ENCODE measurements at regions not wholly inside any gene's neighbourhood (a gene's known extent, or its start where the extent isn't known, plus 50 kb on each side); places are given as distances from the start of the nearest gene placed in this dataset.
"Not testable (repeated sequence)": the region's sequence is repeated elsewhere in the genome, so short reads cannot be mapped to it uniquely, and the experiment has no call there.

- not testable (repeated sequence) for H3K27ac ChIP-seq (ENCODE audit: low read depth, low read length); DNase-seq (ENCODE audit: insufficient read length, low spot score, missing footprints); H3K36me3 ChIP-seq (ENCODE audit: insufficient read depth, low read length); H3K4me3 ChIP-seq (ENCODE audit: insufficient read depth, low read length); H4K20me1 ChIP-seq (ENCODE audit: insufficient read depth, low read length); H3K4me2 ChIP-seq (ENCODE audit: insufficient read depth, low read length); H3K9me3 ChIP-seq (ENCODE audit: low read depth, low read length); H3K79me2 ChIP-seq (ENCODE audit: insufficient read depth, low read length); H3K27me3 ChIP-seq (ENCODE audit: insufficient read depth, low read length); H3K4me1 ChIP-seq (ENCODE audit: insufficient read depth, low read length); H2AFZ ChIP-seq (ENCODE audit: low read length)
Measured at GRCh38 chr2:131813378-131813777, 285.7 kb downstream of the CCDC74A start.

GRCh38 chr2:131818267-131818973, 290.7 kb downstream of the CCDC74A start:
- not testable (repeated sequence) for H3K27me3 ChIP-seq (ENCODE audit: insufficient read depth, low read length); H2AFZ ChIP-seq (ENCODE audit: low read length); DNase-seq (ENCODE audit: insufficient read length, low spot score, missing footprints); H3K9me3 ChIP-seq (ENCODE audit: low read depth, low read length); H3K36me3 ChIP-seq (ENCODE audit: insufficient read depth, low read length); H3K4me1 ChIP-seq (ENCODE audit: insufficient read depth, low read length); H3K27ac ChIP-seq (ENCODE audit: low read depth, low read length); H3K4me3 ChIP-seq (ENCODE audit: insufficient read depth, low read length); H3K4me2 ChIP-seq (ENCODE audit: insufficient read depth, low read length); H4K20me1 ChIP-seq (ENCODE audit: insufficient read depth, low read length); H3K79me2 ChIP-seq (ENCODE audit: insufficient read depth, low read length)

- not testable (repeated sequence) for DNase-seq (ENCODE audit: insufficient read length, low spot score, missing footprints); H3K79me2 ChIP-seq (ENCODE audit: insufficient read depth, low read length); H3K36me3 ChIP-seq (ENCODE audit: insufficient read depth, low read length)
Measured at GRCh38 chr2:131822237-131822721, 294.6 kb downstream of the CCDC74A start.

GRCh38 chr2:131823058-131823457, 295.4 kb downstream of the CCDC74A start:
- H3K4me3 ChIP-seq (ENCODE audit: insufficient read depth, low read length); H3K9me3 ChIP-seq (ENCODE audit: low read depth, low read length); DNase-seq (ENCODE audit: insufficient read length, low spot score, missing footprints); H3K36me3 ChIP-seq (ENCODE audit: insufficient read depth, low read length); H2AFZ ChIP-seq (ENCODE audit: low read length); H3K27ac ChIP-seq (ENCODE audit: low read depth, low read length); H3K79me2 ChIP-seq (ENCODE audit: insufficient read depth, low read length); H3K4me2 ChIP-seq (ENCODE audit: insufficient read depth, low read length); H4K20me1 ChIP-seq (ENCODE audit: insufficient read depth, low read length); H3K27me3 ChIP-seq (ENCODE audit: insufficient read depth, low read length); H3K4me1 ChIP-seq (ENCODE audit: insufficient read depth, low read length): not testable (repeated sequence)

More at GRCh38 chr2:131822237-131822721, 294.6 kb downstream of the CCDC74A start:
- not testable (repeated sequence) for H2AFZ ChIP-seq (ENCODE audit: low read length); H3K9me3 ChIP-seq (ENCODE audit: low read depth, low read length); H3K4me2 ChIP-seq (ENCODE audit: insufficient read depth, low read length); H3K27ac ChIP-seq (ENCODE audit: low read depth, low read length); H3K4me3 ChIP-seq (ENCODE audit: insufficient read depth, low read length); H3K27me3 ChIP-seq (ENCODE audit: insufficient read depth, low read length); H4K20me1 ChIP-seq (ENCODE audit: insufficient read depth, low read length); H3K4me1 ChIP-seq (ENCODE audit: insufficient read depth, low read length)

GRCh38 chr2:131824986-131825385, 297.3 kb downstream of the CCDC74A start:
- DNase-seq (ENCODE audit: insufficient read length, low spot score, missing footprints); H4K20me1 ChIP-seq (ENCODE audit: insufficient read depth, low read length); H3K4me3 ChIP-seq (ENCODE audit: insufficient read depth, low read length); H3K4me1 ChIP-seq (ENCODE audit: insufficient read depth, low read length); H2AFZ ChIP-seq (ENCODE audit: low read length); H3K4me2 ChIP-seq (ENCODE audit: insufficient read depth, low read length); H3K9me3 ChIP-seq (ENCODE audit: low read depth, low read length); H3K27ac ChIP-seq (ENCODE audit: low read depth, low read length); H3K27me3 ChIP-seq (ENCODE audit: insufficient read depth, low read length); H3K36me3 ChIP-seq (ENCODE audit: insufficient read depth, low read length); H3K79me2 ChIP-seq (ENCODE audit: insufficient read depth, low read length): not testable (repeated sequence)

GRCh38 chr2:131827481-131828163, 299.9 kb downstream of the CCDC74A start:
- H3K36me3 ChIP-seq (ENCODE audit: insufficient read depth, low read length): no peaks in the 10 kb centered on the region
- no peak overlapping the region for H2AFZ ChIP-seq (ENCODE audit: low read length)
- DNase-seq (ENCODE audit: insufficient read length, low spot score, missing footprints): no peak
- no peaks in the 10 kb centered on the region for H3K9me3 ChIP-seq (ENCODE audit: low read depth, low read length)
- H3K4me2 ChIP-seq (ENCODE audit: insufficient read depth, low read length): no peak overlapping the region
- no peaks in the 10 kb centered on the region for H4K20me1 ChIP-seq (ENCODE audit: insufficient read depth, low read length)
- H3K79me2 ChIP-seq (ENCODE audit: insufficient read depth, low read length): no peaks in the 10 kb centered on the region
- no peaks in the 10 kb centered on the region for H3K4me1 ChIP-seq (ENCODE audit: insufficient read depth, low read length)
- H3K27me3 ChIP-seq (ENCODE audit: insufficient read depth, low read length): no peaks in the 10 kb centered on the region
- H3K4me3 ChIP-seq (ENCODE audit: insufficient read depth, low read length): no peak overlapping the region
- no peak overlapping the region for H3K27ac ChIP-seq (ENCODE audit: low read depth, low read length)
- TF ChIP-seq CTCF (IDR thresholded peaks at IDR 0.05; ENCODE audit: extremely low read depth, low read depth, low read length): no peak
